WERI-Rb-1 (cell line): ENCODE measurements at regions not wholly inside any gene's neighbourhood (a gene's known extent, or its start where the extent isn't known, plus 50 kb on each side); places are given as distances from the start of the nearest gene placed in this dataset.
"Not testable (repeated sequence)": the region's sequence is repeated elsewhere in the genome, so short reads cannot be mapped to it uniquely, and the experiment has no call there.

ENCODE experiments used
- DNase-seq: peaks from one replicate; pipeline ENCODE4 v3.0.0-alpha.2; 2020
- H3K27ac ChIP-seq: fragments of 250-450 bp; sonication (Bioruptor Pico); 2 replicates; pipeline ENCODE4 v1.5.1; 2020; ENCODE audit warnings: mild to moderate bottlenecking, moderate library complexity
- H3K27me3 ChIP-seq: fragments of 250-450 bp; sonication (Bioruptor Pico); 2 replicates; pipeline ENCODE4 v1.5.1; 2021; ENCODE audit warnings: mild to moderate bottlenecking, low read depth, moderate library complexity; ENCODE audit not compliant: insufficient read depth, severe bottlenecking
- H3K36me3 ChIP-seq: fragments of 250-450 bp; sonication (Bioruptor Pico); 2 replicates; pipeline ENCODE4 v1.5.1; 2020; ENCODE audit warnings: mild to moderate bottlenecking, moderate library complexity
- H3K4me3 ChIP-seq: 2 replicates; pipeline ENCODE4 v1.5.1; 2011; ENCODE audit warnings: low read depth, mild to moderate bottlenecking, control low read depth, low read length
- H3K9me3 ChIP-seq: fragments of 250-450 bp; sonication (Bioruptor Pico); 2 replicates; pipeline ENCODE4 v1.5.1; 2021; ENCODE audit warnings: mild to moderate bottlenecking, moderate library complexity; ENCODE audit not compliant: severe bottlenecking
- TF ChIP-seq, protein P1 (sequence below): IDR thresholded peaks from 2 replicates; pipeline ENCODE4 v1.5.1; 2011; ENCODE audit warnings: low read depth, mild to moderate bottlenecking, control low read depth, inconsistent platforms, low read length

GRCh38 chr1:68725001-68725752 is 228.3 kb upstream of the DEPDC1 start:
- TF ChIP-seq, protein P1, sequence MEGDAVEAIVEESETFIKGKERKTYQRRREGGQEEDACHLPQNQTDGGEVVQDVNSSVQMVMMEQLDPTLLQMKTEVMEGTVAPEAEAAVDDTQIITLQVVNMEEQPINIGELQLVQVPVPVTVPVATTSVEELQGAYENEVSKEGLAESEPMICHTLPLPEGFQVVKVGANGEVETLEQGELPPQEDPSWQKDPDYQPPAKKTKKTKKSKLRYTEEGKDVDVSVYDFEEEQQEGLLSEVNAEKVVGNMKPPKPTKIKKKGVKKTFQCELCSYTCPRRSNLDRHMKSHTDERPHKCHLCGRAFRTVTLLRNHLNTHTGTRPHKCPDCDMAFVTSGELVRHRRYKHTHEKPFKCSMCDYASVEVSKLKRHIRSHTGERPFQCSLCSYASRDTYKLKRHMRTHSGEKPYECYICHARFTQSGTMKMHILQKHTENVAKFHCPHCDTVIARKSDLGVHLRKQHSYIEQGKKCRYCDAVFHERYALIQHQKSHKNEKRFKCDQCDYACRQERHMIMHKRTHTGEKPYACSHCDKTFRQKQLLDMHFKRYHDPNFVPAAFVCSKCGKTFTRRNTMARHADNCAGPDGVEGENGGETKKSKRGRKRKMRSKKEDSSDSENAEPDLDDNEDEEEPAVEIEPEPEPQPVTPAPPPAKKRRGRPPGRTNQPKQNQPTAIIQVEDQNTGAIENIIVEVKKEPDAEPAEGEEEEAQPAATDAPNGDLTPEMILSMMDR, result no peak
- DNase-seq, result no peak
- no peaks in the 10 kb centered on the region for H3K27me3 ChIP-seq

GRCh38 chr1:68739486-68739885 is 242.6 kb upstream of the DEPDC1 start:
- H3K9me3 ChIP-seq, DNase-seq, H3K4me3 ChIP-seq, H3K36me3 ChIP-seq, H3K27me3 ChIP-seq, H3K27ac ChIP-seq: not testable (repeated sequence)

More at GRCh38 chr1:68725001-68725752, 228.3 kb upstream of the DEPDC1 start:
- H3K36me3 ChIP-seq, result no peaks in the 10 kb centered on the region
- H3K27ac ChIP-seq, result no peak overlapping the region
- no peak overlapping the region for H3K4me3 ChIP-seq
- no peaks in the 10 kb centered on the region for H3K9me3 ChIP-seq

- no peaks in the 10 kb centered on the region for H3K27me3 ChIP-seq
- H3K4me3 ChIP-seq, result no peak overlapping the region
- DNase-seq, result no peak
- TF ChIP-seq, protein P1, result no peak
- H3K27ac ChIP-seq, result no peak overlapping the region
- H3K9me3 ChIP-seq, result no peaks in the 10 kb centered on the region
- H3K36me3 ChIP-seq, result no peaks in the 10 kb centered on the region
Observed at GRCh38 chr1:68745011-68745410, 248.1 kb upstream of the DEPDC1 start.

GRCh38 chr1:68745451-68745850 is 248.6 kb upstream of the DEPDC1 start:
- H3K27ac ChIP-seq, result no peak overlapping the region; the same call in 1 of the 2 replicates
- H3K9me3 ChIP-seq, result no peaks in the 10 kb centered on the region
- H3K36me3 ChIP-seq, result no peaks in the 10 kb centered on the region
- H3K27me3 ChIP-seq, result no peaks in the 10 kb centered on the region
- H3K4me3 ChIP-seq, result no peak overlapping the region
- TF ChIP-seq, protein P1, result no peak
- DNase-seq, result no peak

GRCh38 chr1:68746378-68746777 is 249.5 kb upstream of the DEPDC1 start:
- H3K27me3 ChIP-seq, result no peaks in the 10 kb centered on the region
- TF ChIP-seq, protein P1, result no peak
- no peak overlapping the region for H3K27ac ChIP-seq
- H3K9me3 ChIP-seq, result no peaks in the 10 kb centered on the region
- H3K4me3 ChIP-seq, result no peak overlapping the region
- no peaks in the 10 kb centered on the region for H3K36me3 ChIP-seq
- no peak for DNase-seq

DNA sequence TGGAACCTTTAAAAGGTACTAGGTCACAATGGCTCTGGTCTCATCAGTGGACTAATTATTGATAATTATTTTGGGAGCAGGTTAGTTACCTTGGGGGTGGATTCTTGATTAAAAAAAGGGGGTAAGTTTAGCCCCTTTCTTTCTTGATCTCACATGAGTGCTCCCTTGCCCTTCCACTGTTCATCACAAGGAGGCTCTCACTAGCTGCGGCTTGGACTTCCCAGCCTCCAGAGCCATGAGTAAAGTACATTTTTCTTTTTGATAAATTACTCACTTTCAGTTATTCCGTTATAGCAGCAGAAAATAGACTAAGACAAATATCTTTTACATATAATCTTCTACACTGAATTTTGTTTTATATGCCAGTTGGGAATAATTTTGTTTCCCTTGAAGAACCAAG is 254.8 kb upstream of the DEPDC1 start:
- Histone ChIP-seq H3K27ac (no peak overlapping the region), H3K9me3 (no peaks in the 10 kb centered on the region), H3K4me3 (no peak overlapping the region), H3K36me3 (no peaks in the 10 kb centered on the region), H3K27me3 (no peaks in the 10 kb centered on the region)
- TF ChIP-seq, protein P1, result peak; percentile 33
- no peak for DNase-seq
